MCF 10A (cell line): ENCODE measurements at regions not wholly inside any gene's neighbourhood (a gene's known extent, or its start where the extent isn't known, plus 50 kb on each side); places are given as distances from the start of the nearest gene placed in this dataset.

ENCODE experiments used
- BruUV-seq: library from RNA; stranded (reverse); fragments of 400-500 nt; replicated peaks from 2 replicates; lab custom pipeline; 2021; lab: Mats Ljungman, UMichigan
- CTCF ChIA-PET: fragments of 300-600 bp; sonication (Branson Sonifier 250); formaldehyde crosslinking; extraction: SDS; loops from one replicate; lab custom pipeline; 2021; ENCODE audit warnings: antibody characterized with exemption, inconsistent platforms; lab: Yijun Ruan, JAX
- POLR2A ChIA-PET: fragments of 300-600, 350-650 bp; sonication (Branson Sonifier 250); formaldehyde crosslinking; extraction: SDS; loops from one replicate; lab custom pipeline; 2020; ENCODE audit warnings: antibody characterized with exemption, inconsistent platforms; lab: Yijun Ruan, JAX
- DNase-seq: peaks from one replicate; pipeline ENCODE4 v3.0.0-alpha.2; 2018; ENCODE audit not compliant: unreplicated experiment
- H3K27ac Mint-ChIP-seq: one replicate; pipeline ENCODE4 v1.8.0; 2022; ENCODE audit warnings: mild to moderate bottlenecking, low read depth, mixed read lengths; ENCODE audit not compliant: unreplicated experiment
- H3K27me3 Mint-ChIP-seq: one replicate; pipeline ENCODE4 v1.8.0; 2022; ENCODE audit warnings: mixed read lengths; ENCODE audit not compliant: insufficient read depth, unreplicated experiment
- H3K36me3 Mint-ChIP-seq: one replicate; pipeline ENCODE4 v1.8.0; 2022; ENCODE audit warnings: mild to moderate bottlenecking, moderate library complexity, mixed read lengths; ENCODE audit not compliant: insufficient read depth, unreplicated experiment
- H3K4me1 Mint-ChIP-seq: one replicate; pipeline ENCODE4 v1.8.0; 2022; ENCODE audit warnings: mixed read lengths; ENCODE audit not compliant: insufficient read depth, unreplicated experiment
- H3K4me3 Mint-ChIP-seq: one replicate; pipeline ENCODE4 v1.8.0; 2022; ENCODE audit warnings: mild to moderate bottlenecking, moderate library complexity, mixed read lengths; ENCODE audit not compliant: unreplicated experiment
- H3K9me3 Mint-ChIP-seq: one replicate; pipeline ENCODE4 v1.8.0; 2022; ENCODE audit warnings: mixed read lengths; ENCODE audit not compliant: unreplicated experiment
- CTCF ChIP-seq: fragments of 200-600 bp; IDR thresholded peaks from one replicate; pipeline ENCODE4 v1.8.0; 2022; ENCODE audit warnings: antibody characterized with exemption, mild to moderate bottlenecking; ENCODE audit not compliant: unreplicated experiment
- intact Hi-C: fragments of 100-400 bp; cut with micrococcal nuclease; formaldehyde crosslinking; loops from 2 replicates; pipeline ENCODE4 v1.14.1; 2022

GRCh38 chr6:166228425-166228824 is 60.8 kb upstream of the TBXT start:
- TF ChIP-seq CTCF: no peak
- CTCF ChIA-PET: no interaction called here
- Mint-ChIP-seq H3K4me1 (no peaks in the 10 kb centered on the region), H3K36me3 (no peaks in the 10 kb centered on the region), H3K27me3 (peaks cover 43% of the 10 kb centered on the region), H3K4me3 (no peak overlapping the region), H3K27ac (no peak overlapping the region), H3K9me3 (no peaks in the 10 kb centered on the region)
- no TSS peak for BruUV-seq
- POLR2A ChIA-PET: no interaction called here
- DNase-seq: no peak
- intact Hi-C loops: no loop called here

GRCh38 chr6:166223079-166223478 is 55.4 kb upstream of the TBXT start:
- H3K9me3 Mint-ChIP-seq: no peaks in the 10 kb centered on the region
- ChIA-PET CTCF (no interaction called here), POLR2A (no interaction called here)
- no peak for DNase-seq
- no peak for TF ChIP-seq CTCF
- intact Hi-C loops: no loop called here
- no peaks in the 10 kb centered on the region for H3K4me1 Mint-ChIP-seq
- H3K4me3 Mint-ChIP-seq: no peak overlapping the region
- H3K36me3 Mint-ChIP-seq: no peaks in the 10 kb centered on the region
- no peak overlapping the region for H3K27ac Mint-ChIP-seq
- H3K27me3 Mint-ChIP-seq: peaks cover 48% of the 10 kb centered on the region
- no TSS peak for BruUV-seq

- H3K4me1 Mint-ChIP-seq: no peaks in the 10 kb centered on the region
- H3K4me3 Mint-ChIP-seq: no peak overlapping the region
- no peak overlapping the region for H3K27ac Mint-ChIP-seq
- no peaks in the 10 kb centered on the region for H3K36me3 Mint-ChIP-seq
- ChIA-PET POLR2A (no interaction called here), CTCF (no interaction called here)
- intact Hi-C loops: no loop called here
- TF ChIP-seq CTCF: no peak
- no peak for DNase-seq
- no TSS peak for BruUV-seq
- H3K27me3 Mint-ChIP-seq: peaks cover 44% of the 10 kb centered on the region
- no peaks in the 10 kb centered on the region for H3K9me3 Mint-ChIP-seq
Observed at GRCh38 chr6:166222631-166223030, 55.0 kb upstream of the TBXT start.

GRCh38 chr6:166221636-166222035 is 54.0 kb upstream of the TBXT start:
- no TSS peak for BruUV-seq
- no peaks in the 10 kb centered on the region for H3K4me1 Mint-ChIP-seq
- H3K27ac Mint-ChIP-seq: no peak overlapping the region
- H3K36me3 Mint-ChIP-seq: no peaks in the 10 kb centered on the region
- no peak for DNase-seq
- no peak for TF ChIP-seq CTCF
- intact Hi-C loops: no loop called here
- H3K27me3 Mint-ChIP-seq: peaks cover 34% of the 10 kb centered on the region
- CTCF ChIA-PET: no interaction called here
- POLR2A ChIA-PET: no interaction called here
- no peaks in the 10 kb centered on the region for H3K9me3 Mint-ChIP-seq
- no peak overlapping the region for H3K4me3 Mint-ChIP-seq
